Retinal pigment epithelial cell (primary cell): ENCODE measurements at regions not wholly inside any gene's neighbourhood (a gene's known extent, or its start where the extent isn't known, plus 50 kb on each side); places are given as distances from the start of the nearest gene placed in this dataset.
"Not testable (repeated sequence)": the region's sequence is repeated elsewhere in the genome, so short reads cannot be mapped to it uniquely, and the experiment has no call there.

Experiments used
- DNase-seq: peaks from one replicate; pipeline ENCODE4 v3.0.0-alpha.2; 2010; ENCODE audit warnings: low read depth
- H3K4me3 ChIP-seq: 2 replicates; pipeline ENCODE4 v1.5.1; 2011; ENCODE audit warnings: mild to moderate bottlenecking, low read length, control low read depth, moderate library complexity
- CTCF ChIP-seq: conservative IDR thresholded peaks from 2 replicates; pipeline ENCODE4 v1.5.1; 2011; ENCODE audit warnings: low read depth, low read length, control low read depth, inconsistent platforms

DNA sequence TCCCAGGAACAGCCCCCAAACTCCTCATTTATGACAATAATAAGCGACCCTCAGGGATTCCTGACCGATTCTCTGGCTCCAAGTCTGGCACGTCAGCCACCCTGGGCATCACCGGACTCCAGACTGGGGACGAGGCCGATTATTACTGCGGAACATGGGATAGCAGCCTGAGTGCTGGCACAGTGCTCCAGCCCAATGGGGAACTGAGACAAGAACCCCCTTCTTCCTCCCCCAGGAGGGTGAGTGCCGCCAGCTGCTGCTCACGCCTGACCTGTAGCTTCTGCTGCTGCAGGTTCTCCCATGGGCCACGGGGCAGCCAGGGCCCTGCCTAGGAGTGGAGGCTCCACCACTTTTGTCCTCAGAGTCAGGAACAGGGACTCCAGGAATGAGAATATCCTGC lies 78.2 kb downstream of the VPREB1 start:
- H3K4me3 ChIP-seq: no peak overlapping the region
- no peak for TF ChIP-seq CTCF
- DNase-seq: no peak

- no peak for DNase-seq
- no peak overlapping the region for H3K4me3 ChIP-seq
- TF ChIP-seq CTCF: no peak
Observed at GRCh38 chr22:22327723-22328122, 83.1 kb downstream of the VPREB1 start.

DNA sequence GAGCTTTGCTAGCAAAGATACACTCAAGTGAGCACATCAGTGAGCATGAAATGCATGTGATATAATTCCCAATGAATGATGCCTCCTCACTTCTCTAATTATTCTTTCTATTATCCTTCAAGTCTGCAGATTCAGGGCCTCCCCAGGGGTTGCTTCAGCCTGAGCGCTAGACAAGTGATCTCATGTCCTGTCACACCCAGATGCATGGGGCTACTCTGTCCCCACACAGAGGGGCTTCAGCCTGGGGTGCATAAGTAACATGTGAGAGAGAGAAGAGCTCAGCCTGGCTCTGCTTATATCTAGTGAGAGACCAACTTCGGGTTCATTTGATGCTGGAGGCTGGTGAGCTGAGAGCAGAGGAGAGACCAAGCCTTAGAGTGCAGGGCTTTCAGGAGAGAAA lies 85.2 kb downstream of the VPREB1 start:
- no peak for TF ChIP-seq CTCF
- no peak overlapping the region for H3K4me3 ChIP-seq
- DNase-seq: no peak

GRCh38 chr22:22335640-22336039 lies 91.1 kb downstream of the VPREB1 start:
- not testable (repeated sequence) for H3K4me3 ChIP-seq, DNase-seq

GRCh38 chr22:22336333-22336732 lies 91.7 kb downstream of the VPREB1 start:
- DNase-seq: not testable (repeated sequence)

GRCh38 chr22:22338778-22339177 lies 94.2 kb downstream of the VPREB1 start:
- not testable (repeated sequence) for H3K4me3 ChIP-seq, DNase-seq

More at GRCh38 chr22:22336333-22336732, 91.7 kb downstream of the VPREB1 start:
- not testable (repeated sequence) for H3K4me3 ChIP-seq

DNA sequence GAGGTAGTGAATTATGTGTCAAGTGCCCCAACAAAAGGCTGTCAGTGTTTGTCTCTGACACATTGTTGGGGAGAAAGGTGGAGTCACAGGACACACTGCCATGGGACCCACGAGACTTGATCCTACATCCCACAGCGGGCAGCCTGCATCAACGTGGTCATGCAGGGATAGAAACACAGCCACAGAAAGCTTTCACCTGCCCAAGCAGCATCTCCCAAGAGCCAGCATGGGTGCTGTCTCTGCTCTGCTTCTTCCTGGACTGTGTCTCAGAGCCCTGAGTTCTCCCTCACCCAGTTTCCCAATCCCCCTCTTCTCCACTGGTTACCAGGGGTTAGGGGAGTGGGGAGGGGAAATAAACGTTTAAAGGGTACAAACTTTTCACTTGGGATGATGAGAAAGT lies 97.2 kb downstream of the VPREB1 start:
- no peak for DNase-seq
- TF ChIP-seq CTCF: no peak
- H3K4me3 ChIP-seq: no peak overlapping the region

- DNase-seq: peak; percentile 51
- TF ChIP-seq CTCF: peak; percentile 98
- H3K4me3 ChIP-seq: no peak overlapping the region
Observed at GRCh38 chr22:22342697-22343580, 98.4 kb downstream of the VPREB1 start.
